Gastroesophageal sphincter (tissue), 3 donors: ENCODE measurements at regions not wholly inside any gene's neighbourhood (a gene's known extent, or its start where the extent isn't known, plus 50 kb on each side); places are given as distances from the start of the nearest gene placed in this dataset.

ENCODE experiments used
- EP300 ChIP-seq: sonication (generic); formaldehyde crosslinking; IDR thresholded peaks from one replicate; pipeline ENCODE4 v1.6.1; 2017; ENCODE audit warnings: antibody characterized with exemption, mild to moderate bottlenecking
- POLR2A ChIP-seq, 2 donors: fragments of 450-650 bp; IDR thresholded peaks; one replicate each; pipeline ENCODE4 v1.6.1; 2017; ENCODE audit warnings: antibody characterized with exemption in 2 of 2, mild to moderate bottlenecking in 2 of 2, moderate library complexity in 1 of 2
- POLR2AphosphoS5 ChIP-seq: sonication (generic); formaldehyde crosslinking; IDR thresholded peaks from one replicate; pipeline ENCODE4 v1.6.1; 2017; ENCODE audit warnings: antibody characterized with exemption
- TF ChIP-seq, protein P1 (sequence below), 4 experiments: fragments of 200-600 bp in 2 of 4; fragments of 450-650 bp in 2 of 4; sonication (generic) in 1 of 4; IDR thresholded peaks; one replicate each; pipeline ENCODE4 v1.5.1; 2017 to 2019; ENCODE audit warnings: antibody characterized with exemption in 4 of 4, mild to moderate bottlenecking in 2 of 4, moderate library complexity in 2 of 4

DNA sequence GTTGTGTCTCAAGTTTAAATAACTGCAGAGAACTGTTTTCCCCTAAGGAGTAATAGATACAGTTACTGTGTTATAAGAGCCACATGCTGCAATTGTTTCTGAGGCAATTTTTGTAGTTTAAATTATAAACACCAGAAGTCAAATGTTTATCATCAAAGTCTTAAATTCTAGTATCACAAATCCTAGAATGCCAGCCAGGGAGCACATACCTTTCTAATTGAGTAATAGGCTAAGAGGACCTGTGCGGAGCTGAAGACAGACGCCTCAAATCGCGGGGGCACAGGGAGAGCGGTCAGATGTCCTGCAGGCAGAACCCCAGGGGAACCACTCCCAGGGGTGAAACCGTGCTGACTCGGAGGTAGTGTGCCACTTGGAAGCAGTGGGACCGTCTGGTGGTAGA, 65.2 kb upstream of the TNFRSF19 start:
- peak; percentile 19 for TF ChIP-seq POLR2AphosphoS5
- TF ChIP-seq, protein P1, sequence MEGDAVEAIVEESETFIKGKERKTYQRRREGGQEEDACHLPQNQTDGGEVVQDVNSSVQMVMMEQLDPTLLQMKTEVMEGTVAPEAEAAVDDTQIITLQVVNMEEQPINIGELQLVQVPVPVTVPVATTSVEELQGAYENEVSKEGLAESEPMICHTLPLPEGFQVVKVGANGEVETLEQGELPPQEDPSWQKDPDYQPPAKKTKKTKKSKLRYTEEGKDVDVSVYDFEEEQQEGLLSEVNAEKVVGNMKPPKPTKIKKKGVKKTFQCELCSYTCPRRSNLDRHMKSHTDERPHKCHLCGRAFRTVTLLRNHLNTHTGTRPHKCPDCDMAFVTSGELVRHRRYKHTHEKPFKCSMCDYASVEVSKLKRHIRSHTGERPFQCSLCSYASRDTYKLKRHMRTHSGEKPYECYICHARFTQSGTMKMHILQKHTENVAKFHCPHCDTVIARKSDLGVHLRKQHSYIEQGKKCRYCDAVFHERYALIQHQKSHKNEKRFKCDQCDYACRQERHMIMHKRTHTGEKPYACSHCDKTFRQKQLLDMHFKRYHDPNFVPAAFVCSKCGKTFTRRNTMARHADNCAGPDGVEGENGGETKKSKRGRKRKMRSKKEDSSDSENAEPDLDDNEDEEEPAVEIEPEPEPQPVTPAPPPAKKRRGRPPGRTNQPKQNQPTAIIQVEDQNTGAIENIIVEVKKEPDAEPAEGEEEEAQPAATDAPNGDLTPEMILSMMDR (IDR thresholded peaks at IDR 0.05), result no peak
- no peak for TF ChIP-seq POLR2A (IDR thresholded peaks at IDR 0.05)
- no peak for TF ChIP-seq EP300
